Spinal cord (tissue), 9 donors: ENCODE measurements at regions not wholly inside any gene's neighbourhood (a gene's known extent, or its start where the extent isn't known, plus 50 kb on each side); places are given as distances from the start of the nearest gene placed in this dataset.
"Not testable (repeated sequence)": the region's sequence is repeated elsewhere in the genome, so short reads cannot be mapped to it uniquely, and the experiment has no call there.

Experiments
- DNase-seq, 6 donors: peaks; one replicate each; pipeline versions ENCODE4 v3.0.0 to v3.0.0-alpha.2; 2013 to 2015; ENCODE audit warnings: low spot score in 6 of 6, low read depth in 4 of 6
- H3K27ac ChIP-seq: one replicate; pipeline ENCODE4 v1.5.1; 2013; ENCODE audit warnings: low read depth, low read length, control low read depth
- H3K27me3 ChIP-seq: one replicate; pipeline ENCODE4 v1.6.1; 2013; ENCODE audit warnings: low read length; ENCODE audit not compliant: control insufficient read depth, insufficient read depth
- H3K36me3 ChIP-seq: one replicate; pipeline ENCODE4 v1.6.1; 2013; ENCODE audit warnings: low read length; ENCODE audit not compliant: control insufficient read depth, insufficient read depth
- H3K4me1 ChIP-seq: one replicate; pipeline ENCODE4 v1.6.1; 2013; ENCODE audit warnings: low read length; ENCODE audit not compliant: control insufficient read depth, insufficient read depth
- H3K4me3 ChIP-seq: one replicate; pipeline ENCODE4 v1.5.1; 2013; ENCODE audit warnings: low read depth, low read length, control low read depth
- H3K9me3 ChIP-seq: one replicate; pipeline ENCODE4 v1.6.1; 2013; ENCODE audit warnings: low read length; ENCODE audit not compliant: control insufficient read depth, insufficient read depth
- WGBS: methylation state at CpG from one replicate; pipeline ENCODE4 v1.1.5; 2013; ENCODE audit warnings: missing lambda C conversion rate; ENCODE audit not compliant: insufficient coverage; 5-methylcytosine and 5-hydroxymethylcytosine counted together
- donor health status: healthy.

- Histone ChIP-seq H3K27ac (no peak overlapping the region), H3K4me3 (no peak overlapping the region), H3K4me1 (no peaks in the 10 kb centered on the region), H3K9me3 (no peaks in the 10 kb centered on the region), H3K36me3 (no peaks in the 10 kb centered on the region), H3K27me3 (no peaks in the 10 kb centered on the region)
- DNase-seq: no peak
- no CpG with 5 or more reads among the region's 3 CpGs for WGBS
These were observed 59.8 kb upstream of the C5orf63 start for GRCh38 chr5:127133071-127133470.

GRCh38 chr5:127136908-127137307 lies 63.6 kb upstream of the C5orf63 start:
- no peak for DNase-seq
- no peaks in the 10 kb centered on the region for H3K4me1 ChIP-seq
- no peaks in the 10 kb centered on the region for H3K9me3 ChIP-seq
- no peaks in the 10 kb centered on the region for H3K27me3 ChIP-seq
- H3K36me3 ChIP-seq: no peaks in the 10 kb centered on the region
- no peak overlapping the region for H3K4me3 ChIP-seq
- WGBS: 100% methylated on average over 1 of the region's 3 CpGs
- no peak overlapping the region for H3K27ac ChIP-seq

GRCh38 chr5:127143722-127144121 lies 70.4 kb upstream of the C5orf63 start:
- WGBS: 100% methylated on average over 3 of the region's 13 CpGs
- H3K9me3 ChIP-seq: no peaks in the 10 kb centered on the region
- H3K36me3 ChIP-seq: no peaks in the 10 kb centered on the region
- no peak overlapping the region for H3K4me3 ChIP-seq
- H3K27ac ChIP-seq: no peak overlapping the region
- no peaks in the 10 kb centered on the region for H3K4me1 ChIP-seq
- DNase-seq: no peak
- H3K27me3 ChIP-seq: no peaks in the 10 kb centered on the region

GRCh38 chr5:127153031-127153430 lies 79.7 kb upstream of the C5orf63 start:
- no peak for DNase-seq
- 100% methylated on average over 2 of the region's 2 CpGs for WGBS

GRCh38 chr5:127153521-127153920 lies 80.2 kb upstream of the C5orf63 start:
- no CpG with 5 or more reads among the region's 3 CpGs for WGBS

More at GRCh38 chr5:127153031-127153430, 79.7 kb upstream of the C5orf63 start:
- no peaks in the 10 kb centered on the region for H3K9me3 ChIP-seq
- H3K4me3 ChIP-seq: no peak overlapping the region
- no peaks in the 10 kb centered on the region for H3K36me3 ChIP-seq
- no peaks in the 10 kb centered on the region for H3K27me3 ChIP-seq
- no peaks in the 10 kb centered on the region for H3K4me1 ChIP-seq
- H3K27ac ChIP-seq: no peak overlapping the region

GRCh38 chr5:127163750-127164149 lies 90.4 kb upstream of the C5orf63 start:
- no peaks in the 10 kb centered on the region for H3K4me1 ChIP-seq
- no peaks in the 10 kb centered on the region for H3K27me3 ChIP-seq
- DNase-seq: no peak
- H3K9me3 ChIP-seq: no peaks in the 10 kb centered on the region
- H3K4me3 ChIP-seq: no peak overlapping the region
- no peak overlapping the region for H3K27ac ChIP-seq
- H3K36me3 ChIP-seq: no peaks in the 10 kb centered on the region

More at GRCh38 chr5:127153521-127153920, 80.2 kb upstream of the C5orf63 start:
- Histone ChIP-seq H3K27me3 (no peaks in the 10 kb centered on the region), H3K36me3 (no peaks in the 10 kb centered on the region), H3K4me3 (no peak overlapping the region), H3K9me3 (peaks cover 3% of the 10 kb centered on the region), H3K4me1 (no peaks in the 10 kb centered on the region), H3K27ac (no peak overlapping the region)
- DNase-seq: no peak

GRCh38 chr5:127170918-127171600 lies 97.8 kb upstream of the C5orf63 start:
- H3K9me3 ChIP-seq: no peaks in the 10 kb centered on the region
- 95% methylated on average over 7 of the region's 10 CpGs for WGBS

GRCh38 chr5:127176769-127177168 lies 103.5 kb upstream of the C5orf63 start:
- WGBS: 80% methylated on average over 2 of the region's 2 CpGs
- no peak overlapping the region for H3K27ac ChIP-seq
- no peaks in the 10 kb centered on the region for H3K36me3 ChIP-seq
- H3K9me3 ChIP-seq: no peaks in the 10 kb centered on the region
- no peaks in the 10 kb centered on the region for H3K27me3 ChIP-seq
- no peaks in the 10 kb centered on the region for H3K4me1 ChIP-seq
- DNase-seq: no peak
- no peak overlapping the region for H3K4me3 ChIP-seq

More at GRCh38 chr5:127170918-127171600, 97.8 kb upstream of the C5orf63 start:
- H3K4me1 ChIP-seq: no peaks in the 10 kb centered on the region
- no peak overlapping the region for H3K4me3 ChIP-seq
- H3K36me3 ChIP-seq: no peaks in the 10 kb centered on the region
- DNase-seq: no peak
- no peak overlapping the region for H3K27ac ChIP-seq
- H3K27me3 ChIP-seq: no peaks in the 10 kb centered on the region

- H3K27me3 ChIP-seq, H3K4me1 ChIP-seq, H3K27ac ChIP-seq, H3K36me3 ChIP-seq, H3K4me3 ChIP-seq, DNase-seq, H3K9me3 ChIP-seq: not testable (repeated sequence)
- 93% methylated on average over 4 of the region's 8 CpGs for WGBS
These were observed 108.0 kb upstream of the MEGF10 start for GRCh38 chr5:127182631-127183030.

- H3K9me3 ChIP-seq: no peaks in the 10 kb centered on the region
- no peak overlapping the region for H3K4me3 ChIP-seq
- no peak overlapping the region for H3K27ac ChIP-seq
- no peaks in the 10 kb centered on the region for H3K36me3 ChIP-seq
- WGBS: 84% methylated on average over 5 of the region's 7 CpGs
- DNase-seq: no peak
- H3K27me3 ChIP-seq: no peaks in the 10 kb centered on the region
- H3K4me1 ChIP-seq: no peaks in the 10 kb centered on the region
These were observed 107.3 kb upstream of the MEGF10 start for GRCh38 chr5:127183332-127183731.
